GM18499 (cell line): ENCODE measurements at regions not wholly inside any gene's neighbourhood (a gene's known extent, or its start where the extent isn't known, plus 50 kb on each side); places are given as distances from the start of the nearest gene placed in this dataset.

ENCODE experiments used
- ATAC-seq: cut with Tn5 transposase; IDR thresholded peaks from one replicate; pipeline ENCODE4 v1.9.1; 2021; ENCODE audit warnings: moderate number of reproducible peaks; ENCODE audit not compliant: insufficient read depth, unreplicated experiment

- no peak for ATAC-seq
Observed at GRCh38 chr1:239722035-239722434, 335.7 kb downstream of the CHRM3 start.

- ATAC-seq, result no peak
Observed at GRCh38 chr1:239723776-239724367, 337.5 kb downstream of the CHRM3 start.

DNA sequence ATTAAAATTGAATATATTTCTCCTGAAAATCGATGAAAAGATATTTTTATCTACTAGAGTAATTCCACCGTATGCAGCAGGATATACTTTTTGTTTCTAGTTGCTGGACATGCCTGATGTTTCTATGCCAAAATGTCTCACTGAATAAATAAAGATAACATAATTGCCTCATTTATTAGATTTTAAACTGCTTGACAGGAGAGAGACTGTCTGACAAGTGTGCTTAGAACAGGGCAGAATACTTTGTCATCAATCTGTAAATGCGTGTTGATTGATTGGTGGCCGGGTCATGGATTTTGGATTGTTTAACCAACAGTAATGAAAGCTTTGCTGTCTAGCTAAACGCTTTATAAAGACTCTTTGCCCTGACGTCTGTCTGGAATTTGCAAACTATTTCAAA, 339.0 kb downstream of the CHRM3 start:
- no peak for ATAC-seq

GRCh38 chr1:239725933-239726332, 339.6 kb downstream of the CHRM3 start:
- ATAC-seq, result no peak

- ATAC-seq, result no peak
Observed at GRCh38 chr1:239730378-239730777, 344.0 kb downstream of the CHRM3 start.

DNA sequence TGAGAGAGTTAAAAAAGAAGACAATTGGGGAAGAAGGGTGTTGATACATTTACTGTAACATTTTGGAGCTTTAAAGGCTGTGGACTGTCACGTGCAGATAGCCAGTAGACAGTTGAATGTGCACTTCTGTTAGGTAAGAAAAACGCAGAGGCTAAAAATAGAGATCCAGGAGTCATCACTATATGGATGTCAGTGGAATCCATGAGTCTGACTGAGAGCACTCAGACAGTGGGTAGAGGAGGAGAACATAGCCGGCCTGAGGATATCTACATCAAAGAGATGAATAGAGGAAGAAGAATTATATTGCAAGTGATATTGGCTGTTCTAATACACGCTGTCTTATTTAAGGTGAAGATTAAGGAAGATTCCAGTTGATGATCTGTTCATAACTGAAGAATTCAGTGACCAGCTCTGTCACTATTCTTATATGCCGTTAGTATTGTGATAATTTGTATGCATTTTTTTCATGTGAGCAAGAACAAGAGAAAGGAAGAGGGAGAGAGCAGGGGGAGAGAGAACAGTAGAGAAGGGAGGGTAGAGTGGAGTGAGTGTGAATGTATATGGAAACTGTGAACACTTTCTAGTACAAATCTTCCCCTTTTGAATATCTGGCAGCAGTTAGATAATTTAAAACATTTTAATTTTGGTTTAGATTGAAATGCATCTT, 344.8 kb downstream of the CHRM3 start:
- no peak for ATAC-seq

DNA sequence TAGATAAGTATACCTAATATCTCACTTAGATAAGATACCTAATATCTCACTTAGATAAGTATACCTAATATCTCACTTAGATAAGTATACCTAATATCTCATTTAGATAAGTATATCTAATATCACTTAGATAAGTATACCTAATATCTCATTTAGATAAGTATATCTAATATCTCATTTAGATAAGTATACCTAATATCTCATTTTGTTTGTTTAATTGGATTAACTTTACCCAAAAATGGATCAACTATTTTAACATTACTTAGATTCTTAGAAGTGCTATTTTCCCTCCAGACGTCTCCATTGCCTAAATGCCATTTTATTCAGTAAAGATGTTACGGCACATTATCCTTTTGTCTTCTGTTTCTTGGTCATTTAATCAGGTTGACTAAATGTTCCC, 346.4 kb downstream of the CHRM3 start:
- no peak for ATAC-seq

GRCh38 chr1:239733995-239734394, 347.6 kb downstream of the CHRM3 start:
- ATAC-seq, result no peak

DNA sequence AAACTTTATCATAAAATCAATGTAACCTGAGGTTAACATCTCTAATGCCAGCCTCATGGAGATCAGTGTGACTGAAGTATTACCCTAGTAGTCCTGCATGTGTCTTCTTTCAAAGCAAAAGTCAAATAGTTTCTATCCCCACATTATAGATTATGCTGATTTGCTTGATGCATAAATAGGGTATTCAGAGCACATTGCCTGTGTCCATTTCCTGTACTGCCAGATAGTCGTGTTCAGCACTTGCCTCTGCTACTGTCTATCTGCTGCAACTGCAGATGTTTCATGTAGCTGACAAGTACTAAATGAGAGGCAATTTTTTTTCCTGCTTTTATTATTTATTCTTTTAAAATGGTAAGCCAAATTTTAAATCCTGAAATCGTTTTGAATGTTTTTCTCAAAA, 348.7 kb downstream of the CHRM3 start:
- no peak for ATAC-seq

DNA sequence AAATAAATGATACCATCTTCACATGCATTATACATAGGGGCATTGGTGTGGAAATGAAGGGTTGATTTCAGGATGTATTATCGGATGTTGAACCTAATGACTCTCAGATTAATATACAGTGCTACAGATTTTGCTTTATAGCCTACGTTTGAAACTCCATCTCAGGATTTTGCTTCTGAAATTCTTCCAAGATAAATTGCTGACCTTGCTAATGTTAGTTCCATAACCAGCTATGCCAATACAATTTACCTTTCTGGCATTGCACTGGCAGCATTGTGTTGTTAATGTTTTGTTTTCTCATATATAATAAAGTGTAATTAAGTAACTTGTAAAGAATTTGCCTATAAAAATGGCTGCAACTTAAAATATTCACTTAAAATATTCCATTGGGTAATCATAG, 350.1 kb downstream of the CHRM3 start:
- ATAC-seq, result no peak

- no peak for ATAC-seq
Observed at GRCh38 chr1:239739375-239739774, 352.3 kb upstream of the FMN2 start.

DNA sequence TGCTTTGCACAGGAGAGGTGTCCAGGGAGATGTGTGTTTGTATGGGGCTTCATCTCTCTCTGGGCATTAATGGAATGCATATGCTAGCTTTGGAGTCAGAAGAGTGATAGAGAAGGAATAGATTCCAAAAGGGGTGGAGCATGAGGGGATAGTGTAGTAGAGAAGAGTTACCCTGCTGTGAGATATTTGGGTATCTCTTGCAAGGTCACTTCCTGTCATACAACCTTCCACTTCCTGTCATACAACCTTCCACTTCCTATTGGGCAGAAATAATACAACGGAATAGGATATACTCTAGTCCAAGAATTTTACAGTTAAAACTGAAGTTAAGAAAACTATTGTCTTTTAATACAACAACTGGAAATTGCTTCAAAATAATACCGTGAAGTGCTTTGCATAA, 351.8 kb upstream of the FMN2 start:
- no peak for ATAC-seq

GRCh38 chr1:239742416-239743109, 349.1 kb upstream of the FMN2 start:
- no peak for ATAC-seq

DNA sequence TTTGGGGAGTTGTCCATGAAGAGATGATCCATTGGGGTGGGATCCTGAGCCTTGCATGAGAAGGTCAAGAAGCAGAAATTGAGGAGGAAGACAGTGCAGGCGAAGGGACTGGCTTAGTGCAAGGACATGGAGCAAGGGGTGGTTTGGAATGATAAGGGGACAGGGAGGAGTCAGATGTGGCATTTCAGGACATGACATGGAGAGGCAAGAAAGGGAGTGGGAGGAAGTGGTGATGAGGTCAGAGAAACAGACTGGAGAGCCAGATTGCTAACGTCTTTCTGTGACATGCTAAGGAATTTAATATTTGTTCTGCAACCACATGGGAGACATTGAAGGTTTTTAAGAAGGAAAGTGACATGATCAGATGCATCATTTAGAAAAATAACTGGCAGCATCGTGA, 346.8 kb upstream of the FMN2 start:
- no peak for ATAC-seq

DNA sequence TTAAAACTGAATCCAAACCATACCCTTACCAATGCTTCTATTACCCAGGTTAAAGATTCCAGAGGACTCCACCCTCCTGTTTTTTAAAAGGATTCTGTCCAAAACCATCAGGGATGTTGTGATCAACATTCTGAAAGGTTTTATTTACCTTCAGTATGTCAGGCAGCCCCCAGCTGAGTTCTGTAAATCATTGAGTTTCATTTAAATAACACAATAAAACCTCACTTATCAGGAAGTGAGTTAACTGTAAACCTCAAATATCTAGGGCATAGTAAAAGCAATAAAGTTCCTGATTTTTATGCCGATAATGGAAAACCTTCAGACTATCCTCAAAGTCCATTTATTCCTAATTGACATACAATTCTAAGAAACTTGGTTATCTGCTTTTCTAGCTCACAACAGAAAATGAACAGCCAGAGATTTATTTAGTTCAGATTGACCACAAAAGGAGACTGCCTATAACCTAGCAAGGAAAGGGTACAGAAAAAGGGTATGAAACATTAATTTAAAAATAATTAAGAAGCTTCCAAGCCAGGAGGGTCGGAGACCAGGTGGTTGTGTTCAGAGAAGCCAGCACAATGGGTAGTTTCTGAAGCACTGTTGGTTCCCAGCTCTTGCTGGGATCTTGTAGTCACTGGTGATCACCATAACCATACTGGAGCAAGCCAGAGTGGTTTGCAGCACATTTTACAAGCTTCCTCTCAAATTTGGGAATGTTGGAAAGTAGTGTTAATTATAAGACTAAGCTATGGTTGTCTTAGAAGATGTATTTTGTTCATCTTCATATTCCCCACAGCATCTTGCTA, 336.4 kb upstream of the FMN2 start:
- ATAC-seq, result no peak

GRCh38 chr1:239757716-239758115, 334.0 kb upstream of the FMN2 start:
- no peak for ATAC-seq

- no peak for ATAC-seq
Observed at GRCh38 chr1:239758756-239759155, 332.9 kb upstream of the FMN2 start.

DNA sequence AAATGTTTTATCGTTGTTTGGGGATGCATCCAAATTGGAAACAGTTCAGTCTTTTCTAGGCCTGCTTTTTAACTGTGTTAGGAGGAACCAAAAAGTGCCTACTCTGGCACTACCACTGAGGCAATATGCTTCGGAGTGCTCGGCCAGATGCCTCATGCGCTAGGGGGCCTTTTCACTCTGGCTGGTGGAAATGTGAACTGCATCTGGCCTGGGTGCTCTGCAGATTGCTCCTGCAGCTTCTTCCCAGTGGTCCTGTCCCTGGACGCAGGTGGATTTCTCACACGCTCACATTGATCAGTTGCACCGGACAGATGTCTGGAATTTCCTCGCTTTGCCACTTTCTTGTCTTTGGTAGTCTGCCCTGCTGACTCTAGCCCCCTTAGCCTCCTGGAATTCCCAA, 330.2 kb upstream of the FMN2 start:
- ATAC-seq, result no peak

DNA sequence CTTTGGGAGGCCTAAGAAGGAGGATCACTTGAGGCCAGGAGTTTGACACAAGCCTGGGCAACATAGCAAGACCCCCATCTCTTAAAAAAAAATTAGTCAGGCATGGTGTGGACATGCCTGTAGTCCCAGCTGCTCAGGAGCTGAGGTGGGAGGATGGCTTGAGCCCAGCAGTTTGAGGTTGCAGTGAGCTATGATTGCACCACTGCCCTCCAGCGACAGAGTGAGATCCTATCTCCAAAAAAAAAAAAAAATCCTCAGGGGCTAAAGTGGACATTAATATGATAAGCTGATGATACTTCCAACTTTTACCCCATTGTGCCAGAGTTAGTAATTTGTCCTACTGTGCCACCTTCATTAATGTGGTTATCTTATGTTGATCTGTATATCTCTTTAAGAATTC, 327.8 kb upstream of the FMN2 start:
- ATAC-seq, result no peak

GRCh38 chr1:239764546-239764945, 327.1 kb upstream of the FMN2 start:
- no peak for ATAC-seq

DNA sequence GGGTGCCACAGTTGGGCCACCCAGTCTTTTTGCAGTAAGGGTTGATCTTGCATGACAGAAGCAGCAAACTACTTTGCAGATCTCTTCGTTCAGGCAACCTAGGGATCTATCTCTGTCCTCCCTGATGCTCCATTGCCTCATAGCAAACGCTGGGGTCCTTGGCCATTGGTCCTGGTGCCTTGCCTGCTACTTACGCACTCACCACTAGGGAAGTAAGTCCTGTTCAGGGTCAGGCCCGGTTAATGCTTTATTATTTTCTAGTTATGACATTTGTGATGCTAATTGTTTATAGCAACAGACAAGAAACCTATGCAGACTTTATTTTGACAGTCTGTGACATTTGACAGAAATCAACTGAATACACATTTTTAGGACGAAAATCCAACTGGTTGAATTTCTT, 326.5 kb upstream of the FMN2 start:
- no peak for ATAC-seq
